Peyer's patch (tissue), 4 donors: ENCODE measurements at regions not wholly inside any gene's neighbourhood (a gene's known extent, or its start where the extent isn't known, plus 50 kb on each side); places are given as distances from the start of the nearest gene placed in this dataset.

ENCODE experiments used
- DNase-seq, 3 donors: peaks; one replicate each; pipeline ENCODE4 v3.0.0-alpha.2; 2017 to 2019
- H3K27ac ChIP-seq, 4 donors: fragments of 200-600 bp; sonication (generic); one replicate each; pipeline ENCODE4 v1.5.1; 2016 to 2019
- H3K27me3 ChIP-seq, 2 donors: fragments of 200-600 bp; sonication (generic); one replicate each; pipeline ENCODE4 v1.5.1; 2019
- H3K36me3 ChIP-seq, 3 donors: fragments of 200-600 bp; sonication (generic); one replicate each; pipeline ENCODE4 v1.5.1; 2016 to 2019
- H3K4me1 ChIP-seq, 4 donors: fragments of 200-600 bp; sonication (generic); one replicate each; pipeline ENCODE4 v1.5.1; 2016 to 2019
- H3K4me3 ChIP-seq, 4 donors: fragments of 200-600 bp; sonication (generic); 1 replicate in 3 of 4; 2 replicates in 1 of 4; pipeline ENCODE4 v1.5.1; 2016 to 2019; ENCODE audit warnings: mild to moderate bottlenecking in 1 of 4
- H3K9me3 ChIP-seq, 4 donors: fragments of 200-600 bp; sonication (generic); one replicate each; pipeline ENCODE4 v1.5.1; 2016 to 2019; ENCODE audit warnings: mild to moderate bottlenecking in 1 of 4
- CTCF ChIP-seq, 6 experiments: fragments of 450-650 bp in 4 of 6; fragments of 200-600 bp in 2 of 6; sonication (generic) in 1 of 6; IDR thresholded peaks; one replicate each; pipeline ENCODE4 v1.5.1; 2017 to 2019; ENCODE audit warnings: antibody characterized with exemption in 6 of 6, mild to moderate bottlenecking in 3 of 6, moderate library complexity in 1 of 6
- POLR2A ChIP-seq, 2 donors: fragments of 450-650 bp; IDR thresholded peaks; one replicate each; pipeline ENCODE4 v1.5.1; 2017; ENCODE audit warnings: antibody characterized with exemption in 2 of 2, mild to moderate bottlenecking in 2 of 2, moderate library complexity in 2 of 2

- Histone ChIP-seq H3K9me3 (no peaks in the 10 kb centered on the region), H3K27me3 (no peaks in the 10 kb centered on the region), H3K27ac (no peak overlapping the region), H3K4me3 (no peak overlapping the region), H3K4me1 (no peaks in the 10 kb centered on the region), H3K36me3 (no peaks in the 10 kb centered on the region)
- TF ChIP-seq CTCF (IDR thresholded peaks at IDR 0.05), result no peak
- DNase-seq, result no peak
Observed at GRCh38 chr5:74212336-74212735, 428.2 kb downstream of the ENC1 start.

GRCh38 chr5:74209571-74209970, 431.0 kb downstream of the ENC1 start:
- H3K36me3 ChIP-seq, result no peaks in the 10 kb centered on the region
- no peaks in the 10 kb centered on the region for H3K4me1 ChIP-seq
- DNase-seq, result no peak
- H3K9me3 ChIP-seq, result no peaks in the 10 kb centered on the region
- H3K27me3 ChIP-seq, result no peaks in the 10 kb centered on the region
- H3K27ac ChIP-seq, result no peak overlapping the region
- TF ChIP-seq POLR2A (IDR thresholded peaks at IDR 0.05) (no peak), CTCF (IDR thresholded peaks at IDR 0.05) (no peak)
- H3K4me3 ChIP-seq, result no peak overlapping the region

- Histone ChIP-seq H3K4me3 (no peak overlapping the region), H3K36me3 (no peaks in the 10 kb centered on the region), H3K27ac (no peak overlapping the region), H3K27me3 (no peaks in the 10 kb centered on the region), H3K9me3 (no peaks in the 10 kb centered on the region), H3K4me1 (peaks cover 0 to 1% (median 0%) of the 10 kb centered on the region in 4 donors)
- TF ChIP-seq POLR2A (IDR thresholded peaks at IDR 0.05), result no peak
- no peak for TF ChIP-seq CTCF (IDR thresholded peaks at IDR 0.05)
- DNase-seq, result peak in 1 of 3 donors; percentile 50
Observed at GRCh38 chr5:74206579-74207550, 433.7 kb downstream of the ENC1 start.

GRCh38 chr5:74205767-74206578, 434.6 kb downstream of the ENC1 start:
- H3K4me3 ChIP-seq, result no peak overlapping the region
- no peak overlapping the region for H3K27ac ChIP-seq
- H3K27me3 ChIP-seq, result no peaks in the 10 kb centered on the region
- DNase-seq, result no peak
- peaks cover 0 to 10% (median 0%) of the 10 kb centered on the region in 4 donors for H3K4me1 ChIP-seq
- TF ChIP-seq CTCF (IDR thresholded peaks at IDR 0.05) (no peak), POLR2A (IDR thresholded peaks at IDR 0.05) (no peak)
- no peaks in the 10 kb centered on the region for H3K36me3 ChIP-seq
- no peaks in the 10 kb centered on the region for H3K9me3 ChIP-seq

- H3K4me3 ChIP-seq, result no peak overlapping the region
- H3K36me3 ChIP-seq, result no peaks in the 10 kb centered on the region
- H3K4me1 ChIP-seq, result peaks cover 0 to 12% (median 0%) of the 10 kb centered on the region in 4 donors
- no peak overlapping the region for H3K27ac ChIP-seq
- no peaks in the 10 kb centered on the region for H3K9me3 ChIP-seq
- H3K27me3 ChIP-seq, result no peaks in the 10 kb centered on the region
- DNase-seq, result peak in 1 of 3 donors; percentile 54
- no peak for TF ChIP-seq CTCF (IDR thresholded peaks at IDR 0.05)
- no peak for TF ChIP-seq POLR2A (IDR thresholded peaks at IDR 0.05)
Observed at GRCh38 chr5:74201334-74202081, 439.0 kb downstream of the ENC1 start.
